ENCODE measurements at regions not wholly inside any gene's neighbourhood (a gene's known extent, or its start where the extent isn't known, plus 50 kb on each side); places are given as distances from the start of the nearest gene placed in this dataset.

DNA sequence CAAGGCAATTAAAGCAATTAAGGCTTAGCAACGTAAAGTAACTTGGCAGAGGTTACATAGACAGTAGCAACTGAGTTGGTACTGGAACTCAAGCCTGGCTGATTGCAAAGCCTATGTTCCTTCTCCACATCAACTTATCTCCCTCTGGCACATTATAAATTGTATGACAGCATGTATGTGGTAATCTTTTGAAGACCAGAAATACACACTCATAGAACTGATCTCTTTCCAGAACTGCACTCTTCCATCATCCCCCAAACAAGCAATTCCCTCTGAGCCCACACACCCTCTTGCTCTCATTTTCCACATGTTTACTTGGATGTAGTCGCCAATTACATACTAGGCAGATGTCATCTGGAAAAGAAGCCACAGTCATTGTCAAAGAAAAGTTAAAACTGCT is 502.2 kb downstream of the PLPP3 start:
- TF ChIP-seq POLR2A (IDR thresholded peaks at IDR 0.05; ENCODE audit: low read depth, low read length), result no peak
- no peak for TF ChIP-seq POLR2AphosphoS5 (IDR thresholded peaks at IDR 0.05; ENCODE audit: low read depth, low read length)
- no peak for TF ChIP-seq TAF1 (IDR thresholded peaks at IDR 0.05; ENCODE audit: borderline replicate concordance, low read depth, low read length)
